H9 (cell line): ENCODE measurements at regions not wholly inside any gene's neighbourhood (a gene's known extent, or its start where the extent isn't known, plus 50 kb on each side); places are given as distances from the start of the nearest gene placed in this dataset.

ENCODE experiments used
- DNase-seq: peaks from one replicate; pipeline ENCODE4 v3.0.0-alpha.2; 2017
- H2AFZ ChIP-seq: one replicate; pipeline ENCODE4 v1.6.1; 2013; ENCODE audit warnings: mild to moderate bottlenecking, low read length, control low read depth, moderate library complexity
- H2AK5ac ChIP-seq: 2 replicates; pipeline ENCODE4 v1.6.1; 2013; ENCODE audit warnings: low read length, control low read depth, mixed read lengths; ENCODE audit not compliant: insufficient read length
- H2BK120ac ChIP-seq: one replicate; pipeline ENCODE4 v1.6.1; 2013; ENCODE audit warnings: low read depth, mild to moderate bottlenecking, low read length, control low read depth, inconsistent platforms; ENCODE audit not compliant: poor library complexity, severe bottlenecking
- H2BK12ac ChIP-seq: 2 replicates; pipeline ENCODE4 v1.6.1; 2013; ENCODE audit warnings: low read length, control low read depth, mixed read lengths, low read depth; ENCODE audit not compliant: insufficient read length
- H2BK15ac ChIP-seq: 2 replicates; pipeline ENCODE4 v1.6.1; 2013; ENCODE audit warnings: low read depth, low read length, control low read depth
- H2BK20ac ChIP-seq: one replicate; pipeline ENCODE4 v1.6.1; 2013; ENCODE audit warnings: low read depth, mild to moderate bottlenecking, low read length, control low read depth, inconsistent platforms; ENCODE audit not compliant: poor library complexity, severe bottlenecking
- H2BK5ac ChIP-seq: 2 replicates; pipeline ENCODE4 v1.6.1; 2013; ENCODE audit warnings: low read length, control low read depth, mixed read lengths; ENCODE audit not compliant: insufficient read length
- H3K14ac ChIP-seq: 2 replicates; pipeline ENCODE4 v1.6.1; 2013; ENCODE audit warnings: low read length, control low read depth; ENCODE audit not compliant: insufficient read depth
- H3K18ac ChIP-seq: 2 replicates; pipeline ENCODE4 v1.6.1; 2013; ENCODE audit warnings: low read depth, mild to moderate bottlenecking, mixed read lengths, low read length, control low read depth; ENCODE audit not compliant: insufficient read length
- H3K23ac ChIP-seq: 2 replicates; pipeline ENCODE4 v1.6.1; 2013; ENCODE audit warnings: low read length, control low read depth, mixed read lengths, low read depth; ENCODE audit not compliant: insufficient read length
- H3K23me2 ChIP-seq: 2 replicates; pipeline ENCODE4 v1.6.1; 2013; ENCODE audit warnings: low read depth, mild to moderate bottlenecking, mixed read lengths, low read length, control low read depth; ENCODE audit not compliant: insufficient read length, poor library complexity, severe bottlenecking
- H3K27ac ChIP-seq: 2 replicates; pipeline ENCODE4 v1.5.1; 2013; ENCODE audit warnings: low read length, control low read depth, mixed read lengths, low read depth; ENCODE audit not compliant: insufficient read length
- H3K27me3 ChIP-seq: 2 replicates; pipeline ENCODE4 v1.6.1; 2013; ENCODE audit warnings: low read length, control low read depth, inconsistent platforms; ENCODE audit not compliant: insufficient read depth
- H3K4ac ChIP-seq: 2 replicates; pipeline ENCODE4 v1.6.1; 2013; ENCODE audit warnings: low read depth, mild to moderate bottlenecking, control low read depth, inconsistent platforms, low read length, moderate library complexity
- H3K4me1 ChIP-seq: 2 replicates; pipeline ENCODE4 v1.6.1; 2013; ENCODE audit warnings: low read length, control low read depth, inconsistent platforms; ENCODE audit not compliant: insufficient read depth
- H3K4me2 ChIP-seq: 2 replicates; pipeline ENCODE4 v1.6.1; 2013; ENCODE audit warnings: low read length, control low read depth, mixed read lengths; ENCODE audit not compliant: insufficient read length, insufficient read depth
- H3K56ac ChIP-seq: 2 replicates; pipeline ENCODE4 v1.6.1; 2013; ENCODE audit warnings: low read depth, mild to moderate bottlenecking, mixed read lengths, low read length, control low read depth; ENCODE audit not compliant: insufficient read length
- H3K79me1 ChIP-seq: 2 replicates; pipeline ENCODE4 v1.6.1; 2013; ENCODE audit warnings: low read depth, mild to moderate bottlenecking, moderate library complexity, low read length, control low read depth, inconsistent platforms; ENCODE audit not compliant: insufficient read depth, poor library complexity, severe bottlenecking
- H3K79me2 ChIP-seq: 2 replicates; pipeline ENCODE4 v1.6.1; 2013; ENCODE audit warnings: low read length, control low read depth, inconsistent platforms; ENCODE audit not compliant: insufficient read depth
- H3K9ac ChIP-seq: 2 replicates; pipeline ENCODE4 v1.6.1; 2013; ENCODE audit warnings: low read length, control low read depth, mixed read lengths; ENCODE audit not compliant: insufficient read length; ENCODE audit errors: extremely low read depth
- H3K9me3 ChIP-seq: one replicate; pipeline ENCODE4 v1.6.1; 2013; ENCODE audit warnings: low read depth, low read length, inconsistent platforms; ENCODE audit not compliant: control insufficient read depth
- H3T11ph ChIP-seq: one replicate; pipeline ENCODE4 v1.6.1; 2013; ENCODE audit warnings: mild to moderate bottlenecking, low read length, control low read depth, inconsistent platforms
- H4K20me1 ChIP-seq: one replicate; pipeline ENCODE4 v1.6.1; 2013; ENCODE audit not compliant: control insufficient read depth, insufficient read length, insufficient read depth
- H4K5ac ChIP-seq: 2 replicates; pipeline ENCODE4 v1.6.1; 2013; ENCODE audit warnings: low read depth, mild to moderate bottlenecking, mixed read lengths, low read length, control low read depth; ENCODE audit not compliant: insufficient read length
- H4K8ac ChIP-seq: replicated peaks from 2 replicates; pipeline ENCODE4 v1.6.1; 2013; ENCODE audit warnings: low read length, control low read depth, mixed read lengths, low read depth; ENCODE audit not compliant: insufficient read length
- H4K91ac ChIP-seq: 2 replicates; pipeline ENCODE4 v1.6.1; 2013; ENCODE audit warnings: low read depth, mild to moderate bottlenecking, moderate library complexity, mixed read lengths, low read length, control low read depth; ENCODE audit not compliant: insufficient read length
- H3K27ac Mint-ChIP-seq, 3 experiments: 2 replicates in 2 of 3; 3 replicates in 1 of 3; pipeline ENCODE4 v1.8.0; 2020 to 2021; ENCODE audit warnings: mixed read lengths in 3 of 3, mild to moderate bottlenecking in 1 of 3, moderate library complexity in 1 of 3
- H3K27me3 Mint-ChIP-seq: 2 replicates; pipeline ENCODE4 v1.8.0; 2021; ENCODE audit warnings: low read depth, mild to moderate bottlenecking, moderate library complexity, mixed read lengths
- H3K36me3 Mint-ChIP-seq, 3 experiments: 2 replicates in 2 of 3; 3 replicates in 1 of 3; pipeline ENCODE4 v1.8.0; 2020 to 2021; ENCODE audit warnings: low read depth in 3 of 3, mixed read lengths in 3 of 3; ENCODE audit not compliant: insufficient read depth in 1 of 3
- H3K4me1 Mint-ChIP-seq, 2 experiments: 2 replicates each; pipeline ENCODE4 v1.8.0; 2020; ENCODE audit warnings: mixed read lengths in 2 of 2
- H3K4me3 Mint-ChIP-seq, 2 experiments: 2 replicates in 1 of 2; 3 replicates in 1 of 2; pipeline ENCODE4 v1.8.0; 2020 to 2021; ENCODE audit warnings: mild to moderate bottlenecking in 2 of 2, mixed read lengths in 2 of 2, moderate library complexity in 1 of 2
- H3K9me3 Mint-ChIP-seq, 2 experiments: 2 replicates in 1 of 2; 3 replicates in 1 of 2; pipeline ENCODE4 v1.8.0; 2020; ENCODE audit warnings: mild to moderate bottlenecking in 2 of 2, mixed read lengths in 2 of 2, moderate library complexity in 1 of 2
- CTCF ChIP-seq: fragments of 200-600 bp; sonication (generic); conservative IDR thresholded peaks from 3 replicates; pipeline ENCODE4 v1.8.0; 2021; ENCODE audit warnings: antibody characterized with exemption, mild to moderate bottlenecking
- WGBS: extraction: QIAGEN DNeasy Blood & Tissue Kit; methylation state at CpG from one replicate; pipeline ENCODE4 v1.1.7; 2013; ENCODE audit warnings: missing lambda C conversion rate, low lambda C conversion rate, mixed read lengths; ENCODE audit not compliant: insufficient read length; ENCODE audit errors: extremely low coverage; 5-methylcytosine and 5-hydroxymethylcytosine counted together

GRCh38 chr5:2569774-2570542 lies 181.5 kb downstream of the IRX2 start:
- no peaks in the 10 kb centered on the region for H3K36me3 Mint-ChIP-seq
- H2AK5ac ChIP-seq = no peak overlapping the region
- H3T11ph ChIP-seq = no peak overlapping the region
- no peak overlapping the region for H3K27ac Mint-ChIP-seq
- TF ChIP-seq CTCF = no peak
- no CpG with 5 or more reads among the region's 15 CpGs for WGBS
- no peak overlapping the region for H2BK20ac ChIP-seq
- no peak overlapping the region for H2BK5ac ChIP-seq
- H2AFZ ChIP-seq = no peak overlapping the region
- no peak overlapping the region for H3K4ac ChIP-seq
- no peak overlapping the region for H3K27ac ChIP-seq
- no peak overlapping the region for H3K23ac ChIP-seq
- no peak for DNase-seq
- H4K20me1 ChIP-seq = no peaks in the 10 kb centered on the region
- H3K23me2 ChIP-seq = no peaks in the 10 kb centered on the region
- no peaks in the 10 kb centered on the region for H3K9me3 ChIP-seq
- H3K4me1 ChIP-seq = no peaks in the 10 kb centered on the region; the same call in 1 of the 2 replicates
- H3K4me3 Mint-ChIP-seq = no peak overlapping the region
- H3K56ac ChIP-seq = no peak overlapping the region
- H2BK15ac ChIP-seq = no peak overlapping the region
- no peak overlapping the region for H4K8ac ChIP-seq
- H2BK120ac ChIP-seq = no peak overlapping the region
- H3K18ac ChIP-seq = no peak overlapping the region
- no peak overlapping the region for H4K5ac ChIP-seq
- no peaks in the 10 kb centered on the region for H3K27me3 ChIP-seq
- H3K9me3 Mint-ChIP-seq = no peaks in the 10 kb centered on the region
- H3K4me2 ChIP-seq = no peak overlapping the region
- no peak overlapping the region for H3K9ac ChIP-seq
- peaks cover 12 to 20% of the 10 kb centered on the region in 2 experiments for H3K4me1 Mint-ChIP-seq
- H3K79me1 ChIP-seq = no peaks in the 10 kb centered on the region
- no peak overlapping the region for H2BK12ac ChIP-seq
- no peaks in the 10 kb centered on the region for H3K79me2 ChIP-seq
- H4K91ac ChIP-seq = no peak overlapping the region
- peaks cover 22% of the 10 kb centered on the region for H3K27me3 Mint-ChIP-seq
- H3K14ac ChIP-seq = no peak overlapping the region
